OCI-LY7 (cell line): ENCODE measurements at regions not wholly inside any gene's neighbourhood (a gene's known extent, or its start where the extent isn't known, plus 50 kb on each side); places are given as distances from the start of the nearest gene placed in this dataset.

ENCODE experiments used
- BruUV-seq: library from RNA; stranded (reverse); fragments of 400-500 nt; replicated peaks from 2 replicates; lab custom pipeline; 2021; lab: Mats Ljungman, UMichigan
- CTCF ChIA-PET: fragments of 300-600 bp; sonication (Branson Sonifier 250); formaldehyde crosslinking; loops from one replicate; lab custom pipeline; 2022; ENCODE audit warnings: antibody characterized with exemption; ENCODE audit not compliant: unreplicated experiment; lab: Charles Lee
- POLR2A ChIA-PET: fragments of 300-600 bp; sonication (Branson Sonifier 250); formaldehyde crosslinking; loops from one replicate; lab custom pipeline; 2022; ENCODE audit warnings: antibody characterized with exemption; lab: Charles Lee
- DNase-seq: peaks from one replicate; pipeline ENCODE4 v3.0.0-alpha.2; 2015; ENCODE audit warnings: low spot score
- H2AFZ ChIP-seq: fragments of 200-600 bp; sonication (generic), shearing (Covaris generic); 2 replicates; pipeline ENCODE4 v1.6.1; 2014; ENCODE audit warnings: mild to moderate bottlenecking, antibody characterized with exemption, low read length, moderate library complexity
- H3K27ac ChIP-seq: fragments of 200-600 bp; sonication (generic); 2 replicates; pipeline ENCODE4 v1.5.1; 2014; ENCODE audit warnings: mixed run types, low read depth, mild to moderate bottlenecking, moderate library complexity, low read length, inconsistent platforms; ENCODE audit not compliant: poor library complexity, severe bottlenecking
- H3K36me3 ChIP-seq: fragments of 200-600 bp; sonication (generic); 2 replicates; pipeline ENCODE4 v1.6.1; 2014; ENCODE audit warnings: mild to moderate bottlenecking, antibody characterized with exemption, low read length, moderate library complexity, mixed read lengths; ENCODE audit not compliant: insufficient read depth
- H3K4me1 ChIP-seq: fragments of 200-600 bp; sonication (generic); 2 replicates; pipeline ENCODE4 v1.5.1; 2014; ENCODE audit warnings: mild to moderate bottlenecking, low read length; ENCODE audit not compliant: insufficient read depth, poor library complexity, severe bottlenecking
- H3K4me2 ChIP-seq: fragments of 200-600 bp; sonication (generic); 2 replicates; pipeline ENCODE4 v1.6.1; 2014; ENCODE audit warnings: mild to moderate bottlenecking, low read length
- H3K4me3 ChIP-seq: fragments of 200-600 bp; sonication (generic); 2 replicates; pipeline ENCODE4 v1.5.1; 2014; ENCODE audit warnings: mild to moderate bottlenecking, low read depth, low read length; ENCODE audit not compliant: poor library complexity, severe bottlenecking
- H3K79me2 ChIP-seq: fragments of 200-600 bp; sonication (generic); 2 replicates; pipeline ENCODE4 v1.6.1; 2016; ENCODE audit warnings: low read depth, mild to moderate bottlenecking, low read length, moderate library complexity, mixed read lengths; ENCODE audit not compliant: insufficient read depth
- H3K9me2 ChIP-seq: fragments of 200-600 bp; sonication (generic); 2 replicates; pipeline ENCODE4 v1.6.1; 2016; ENCODE audit warnings: mild to moderate bottlenecking, low read length, mixed read lengths; ENCODE audit not compliant: insufficient read depth
- H3K9me3 ChIP-seq: fragments of 200-600 bp; sonication (generic); 2 replicates; pipeline ENCODE4 v1.6.1; 2014; ENCODE audit warnings: mild to moderate bottlenecking, mixed run types, low read length, mixed read lengths
- H4K20me1 ChIP-seq: fragments of 200-600 bp; sonication (generic); 2 replicates; pipeline ENCODE4 v1.6.1; 2014; ENCODE audit warnings: mild to moderate bottlenecking, antibody characterized with exemption, low read length, moderate library complexity, mixed read lengths; ENCODE audit not compliant: insufficient read depth
- EZH2phosphoT487 ChIP-seq: fragments of 200-600 bp; sonication (generic); IDR thresholded peaks from 2 replicates; pipeline ENCODE4 v1.6.1; 2018; ENCODE audit warnings: low read depth, borderline replicate concordance, mild to moderate bottlenecking, mixed run types, antibody characterized with exemption, low read length, moderate library complexity, mixed read lengths
- intact Hi-C: fragments of 100-400 bp; cut with micrococcal nuclease; formaldehyde crosslinking; loops from one replicate; pipeline ENCODE4 v1.10.0; 2022; ENCODE audit not compliant: unreplicated experiment
- TF ChIP-seq, protein P1 (sequence below): fragments of 200-600 bp; sonication (generic); conservative IDR thresholded peaks from 2 replicates; pipeline ENCODE4 v1.5.1; 2014; ENCODE audit warnings: mild to moderate bottlenecking, antibody characterized with exemption, low read length, moderate library complexity, mixed read lengths

DNA sequence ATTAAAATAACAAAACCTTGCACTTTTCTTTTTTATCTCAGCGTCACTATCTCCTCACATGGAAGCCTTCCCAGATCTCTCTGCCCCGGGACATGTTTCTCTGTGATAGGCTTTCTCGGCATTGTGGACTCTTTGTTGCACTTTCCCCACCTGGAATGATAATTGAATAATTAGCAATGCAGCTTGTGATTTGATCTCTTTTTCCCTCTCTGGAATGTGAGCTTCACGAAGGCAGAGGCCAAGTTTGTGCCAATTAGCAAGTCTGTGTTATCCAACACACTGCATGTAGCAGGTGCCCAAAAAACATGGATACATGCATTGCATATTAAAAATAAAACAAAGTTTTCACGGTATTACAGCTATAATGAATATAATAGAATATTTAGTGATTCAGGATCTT, 431.2 kb downstream of the HAPSTR1 start:
- Histone ChIP-seq H3K27ac (no peak overlapping the region), H3K4me1 (no peaks in the 10 kb centered on the region), H3K4me3 (no peak overlapping the region), H3K36me3 (no peaks in the 10 kb centered on the region), H2AFZ (no peak overlapping the region), H3K9me2 (no peaks in the 10 kb centered on the region), H3K9me3 (no peaks in the 10 kb centered on the region), H3K79me2 (no peaks in the 10 kb centered on the region), H3K4me2 (no peak overlapping the region), H4K20me1 (no peaks in the 10 kb centered on the region)
- CTCF ChIA-PET: no interaction called here
- POLR2A ChIA-PET: no interaction called here
- intact Hi-C loops: no loop called here
- no peak for TF ChIP-seq EZH2phosphoT487
- TF ChIP-seq, protein P1, sequence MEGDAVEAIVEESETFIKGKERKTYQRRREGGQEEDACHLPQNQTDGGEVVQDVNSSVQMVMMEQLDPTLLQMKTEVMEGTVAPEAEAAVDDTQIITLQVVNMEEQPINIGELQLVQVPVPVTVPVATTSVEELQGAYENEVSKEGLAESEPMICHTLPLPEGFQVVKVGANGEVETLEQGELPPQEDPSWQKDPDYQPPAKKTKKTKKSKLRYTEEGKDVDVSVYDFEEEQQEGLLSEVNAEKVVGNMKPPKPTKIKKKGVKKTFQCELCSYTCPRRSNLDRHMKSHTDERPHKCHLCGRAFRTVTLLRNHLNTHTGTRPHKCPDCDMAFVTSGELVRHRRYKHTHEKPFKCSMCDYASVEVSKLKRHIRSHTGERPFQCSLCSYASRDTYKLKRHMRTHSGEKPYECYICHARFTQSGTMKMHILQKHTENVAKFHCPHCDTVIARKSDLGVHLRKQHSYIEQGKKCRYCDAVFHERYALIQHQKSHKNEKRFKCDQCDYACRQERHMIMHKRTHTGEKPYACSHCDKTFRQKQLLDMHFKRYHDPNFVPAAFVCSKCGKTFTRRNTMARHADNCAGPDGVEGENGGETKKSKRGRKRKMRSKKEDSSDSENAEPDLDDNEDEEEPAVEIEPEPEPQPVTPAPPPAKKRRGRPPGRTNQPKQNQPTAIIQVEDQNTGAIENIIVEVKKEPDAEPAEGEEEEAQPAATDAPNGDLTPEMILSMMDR: no peak
- BruUV-seq: no TSS peak
- no peak for DNase-seq

DNA sequence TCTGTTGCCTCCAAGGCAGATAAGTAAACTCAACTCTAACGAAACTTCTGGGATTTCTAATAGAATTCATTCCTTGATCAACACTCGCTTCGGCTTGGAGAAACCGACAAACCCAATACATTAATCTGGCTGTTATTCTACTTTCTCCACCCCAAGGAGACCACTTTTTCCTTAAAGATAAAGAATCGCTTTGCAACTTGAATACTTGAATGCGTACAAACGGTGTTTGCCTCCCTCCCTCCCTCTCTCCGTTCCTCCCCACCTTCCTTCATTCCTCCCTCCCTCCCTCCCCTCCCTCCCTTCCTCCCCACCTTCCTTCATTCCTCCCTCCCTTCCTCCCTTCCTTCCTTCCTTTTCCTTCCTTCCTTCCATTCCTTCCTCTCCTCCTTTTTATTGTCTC, 432.6 kb downstream of the HAPSTR1 start:
- Histone ChIP-seq H2AFZ (no peak overlapping the region), H3K9me3 (no peaks in the 10 kb centered on the region), H3K27ac (no peak overlapping the region), H3K36me3 (no peaks in the 10 kb centered on the region), H3K4me3 (no peak overlapping the region), H3K4me1 (no peaks in the 10 kb centered on the region), H3K9me2 (no peaks in the 10 kb centered on the region), H3K4me2 (no peak overlapping the region), H4K20me1 (no peaks in the 10 kb centered on the region), H3K79me2 (no peaks in the 10 kb centered on the region)
- intact Hi-C loops: no loop called here
- TF ChIP-seq EZH2phosphoT487: no peak
- TF ChIP-seq, protein P1: no peak
- POLR2A ChIA-PET: no interaction called here
- no peak for DNase-seq
- CTCF ChIA-PET: no interaction called here
- BruUV-seq: no TSS peak

DNA sequence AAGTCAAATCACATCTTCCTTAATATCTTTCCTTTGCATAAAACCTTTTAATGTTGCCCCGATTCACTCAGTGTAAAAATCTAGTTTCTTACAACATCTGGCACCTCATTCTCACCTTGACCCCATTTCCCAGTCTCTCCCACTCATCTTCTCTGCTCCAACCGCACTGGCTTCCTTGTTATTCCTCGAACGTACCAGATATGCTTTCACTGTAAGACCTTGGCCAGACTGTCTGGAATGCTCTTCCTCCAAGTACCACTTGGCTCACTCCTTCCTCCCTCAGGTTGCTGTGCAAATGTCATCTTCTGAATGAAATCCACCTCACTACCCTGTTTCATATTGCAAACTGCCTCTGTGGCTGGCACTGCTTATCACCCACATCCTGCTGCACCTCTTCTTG, 433.6 kb downstream of the HAPSTR1 start:
- no peak for TF ChIP-seq EZH2phosphoT487
- TF ChIP-seq, protein P1: no peak
- POLR2A ChIA-PET: interaction anchor here (0.5 kb wide), 1 partner anchor 364 kb away, joined by 3 read pairs; no protein-coding TSS in a partner anchor
- Histone ChIP-seq H3K36me3 (no peaks in the 10 kb centered on the region), H3K4me2 (no peak overlapping the region), H3K4me3 (no peak overlapping the region), H3K9me2 (no peaks in the 10 kb centered on the region), H3K4me1 (no peaks in the 10 kb centered on the region), H2AFZ (no peak overlapping the region), H3K79me2 (no peaks in the 10 kb centered on the region), H3K27ac (no peak overlapping the region), H4K20me1 (no peaks in the 10 kb centered on the region), H3K9me3 (no peaks in the 10 kb centered on the region)
- CTCF ChIA-PET: no interaction called here
- no peak for DNase-seq
- intact Hi-C loops: no loop called here
- BruUV-seq: no TSS peak
